ENCODE measurements at regions not wholly inside any gene's neighbourhood (a gene's known extent, or its start where the extent isn't known, plus 50 kb on each side); places are given as distances from the start of the nearest gene placed in this dataset.

GRCh38 chr2:104344985-104345384 lies 508.9 kb upstream of the POU3F3 start:
- TF ChIP-seq EZH2phosphoT487 (IDR thresholded peaks at IDR 0.05; ENCODE audit: insufficient read depth, low read depth): no peak
- TF ChIP-seq EZH2 (IDR thresholded peaks at IDR 0.05; ENCODE audit: insufficient read depth, poor library complexity, severe bottlenecking): no peak

Measured in GM23248 (cell line).